GM21447 (cell line): ENCODE measurements at regions not wholly inside any gene's neighbourhood (a gene's known extent, or its start where the extent isn't known, plus 50 kb on each side); places are given as distances from the start of the nearest gene placed in this dataset.
"Not testable (repeated sequence)": the region's sequence is repeated elsewhere in the genome, so short reads cannot be mapped to it uniquely, and the experiment has no call there.

Source experiments
- ATAC-seq: cut with Tn5 transposase; IDR thresholded peaks from one replicate; pipeline ENCODE4 v1.9.1; 2021; ENCODE audit not compliant: unreplicated experiment

- no peak for ATAC-seq
These were observed 51.2 kb upstream of the PRR23C start for GRCh38 chr3:139095803-139096466.

- no peak for ATAC-seq
These were observed 52.0 kb upstream of the PRR23C start for GRCh38 chr3:139096670-139097069.

GRCh38 chr3:139098391-139098790 lies 53.7 kb upstream of the PRR23C start:
- ATAC-seq, result no peak

GRCh38 chr3:139099968-139100817 lies 55.5 kb upstream of the PRR23C start:
- ATAC-seq, result no peak

GRCh38 chr3:139100821-139101220 lies 56.1 kb upstream of the PRR23C start:
- no peak for ATAC-seq

- no peak for ATAC-seq
These were observed 56.7 kb upstream of the PRR23C start for GRCh38 chr3:139101396-139101795.

GRCh38 chr3:139103484-139103883 lies 58.8 kb upstream of the PRR23C start:
- ATAC-seq, result no peak

- ATAC-seq, result no peak
These were observed 59.4 kb upstream of the PRR23C start for GRCh38 chr3:139104062-139104461.

GRCh38 chr3:139105154-139105702 lies 60.5 kb upstream of the PRR23C start:
- ATAC-seq, result no peak

- no peak for ATAC-seq
These were observed 61.6 kb upstream of the PRR23C start for GRCh38 chr3:139106013-139106932.

GRCh38 chr3:139107424-139108252 lies 62.9 kb upstream of the PRR23C start:
- no peak for ATAC-seq

- no peak for ATAC-seq
These were observed 63.7 kb upstream of the PRR23C start for GRCh38 chr3:139108253-139108969.

- ATAC-seq, result no peak
These were observed 64.6 kb upstream of the PRR23C start for GRCh38 chr3:139109271-139109670.

- no peak for ATAC-seq
These were observed 65.6 kb upstream of the PRR23C start for GRCh38 chr3:139110072-139110830.

- not testable (repeated sequence) for ATAC-seq
These were observed 66.2 kb upstream of the PRR23C start for GRCh38 chr3:139110929-139111328.

- peak; percentile 64 for ATAC-seq
These were observed 66.9 kb upstream of the PRR23C start for GRCh38 chr3:139111392-139112229.

GRCh38 chr3:139112230-139112558 lies 67.5 kb upstream of the PRR23C start:
- ATAC-seq, result no peak
